H1 (cell line): ENCODE measurements at regions not wholly inside any gene's neighbourhood (a gene's known extent, or its start where the extent isn't known, plus 50 kb on each side); places are given as distances from the start of the nearest gene placed in this dataset.

Experiments
- BACH1 ChIP-seq: IDR thresholded peaks from 2 replicates; pipeline ENCODE4 v1.6.1; 2012; ENCODE audit warnings: low read length, improper control_type of control experiment
- CHD1 ChIP-seq: IDR thresholded peaks from 2 replicates; pipeline ENCODE4 v1.6.1; 2012; ENCODE audit warnings: low read depth, low read length, improper control_type of control experiment
- FOSL1 ChIP-seq: IDR thresholded peaks from 2 replicates; pipeline ENCODE4 v1.6.1; 2011; ENCODE audit warnings: mild to moderate bottlenecking, low read depth, low read length, moderate library complexity; ENCODE audit not compliant: insufficient read depth
- GABPA ChIP-seq: IDR thresholded peaks from 2 replicates; pipeline ENCODE4 v1.6.1; 2011; ENCODE audit warnings: mild to moderate bottlenecking, low read length, moderate library complexity, borderline replicate concordance; ENCODE audit not compliant: insufficient read depth
- HDAC6 ChIP-seq: IDR thresholded peaks from one replicate; pipeline ENCODE4 v1.7.1; 2012; ENCODE audit warnings: low read depth, mild to moderate bottlenecking, inconsistent platforms, low read length, moderate library complexity
- KDM4A ChIP-seq: IDR thresholded peaks from one replicate; pipeline ENCODE4 v1.7.1; 2012; ENCODE audit warnings: low read depth, mild to moderate bottlenecking, moderate library complexity, low read length, inconsistent platforms; ENCODE audit not compliant: severe bottlenecking
- RAD21 ChIP-seq, 2 experiments: IDR thresholded peaks in 1 of 2; conservative IDR thresholded peaks in 1 of 2; 2 replicates each; pipeline ENCODE4 v1.6.1; 2011; ENCODE audit warnings: low read depth in 2 of 2, low read length in 2 of 2, improper control_type of control experiment in 1 of 2, inconsistent platforms in 1 of 2, mild to moderate bottlenecking in 1 of 2, moderate library complexity in 1 of 2
- RBBP5 ChIP-seq: IDR thresholded peaks from 2 replicates; pipeline ENCODE4 v1.7.1; 2012; ENCODE audit warnings: low read depth, mild to moderate bottlenecking, inconsistent platforms, low read length, moderate library complexity, borderline replicate concordance
- RFX5 ChIP-seq: IDR thresholded peaks from 2 replicates; pipeline ENCODE4 v1.6.1; 2011; ENCODE audit warnings: low read depth, low read length, improper control_type of control experiment, borderline replicate concordance
- SAP30 ChIP-seq: fragments of 300-600 bp; sonication (generic); IDR thresholded peaks from 2 replicates; pipeline ENCODE4 v1.7.1; 2012; ENCODE audit warnings: low read length, moderate library complexity, mild to moderate bottlenecking, inconsistent platforms; ENCODE audit not compliant: insufficient read depth, insufficient replicate concordance
- SIRT6 ChIP-seq: IDR thresholded peaks from one replicate; pipeline ENCODE4 v1.7.1; 2012; ENCODE audit warnings: low read length, inconsistent platforms
- SIX5 ChIP-seq: IDR thresholded peaks from 2 replicates; pipeline ENCODE4 v1.6.1; 2011; ENCODE audit warnings: mild to moderate bottlenecking, low read depth, low read length
- TAF1 ChIP-seq: IDR thresholded peaks from 2 replicates; pipeline ENCODE4 v1.6.1; 2011; ENCODE audit warnings: mild to moderate bottlenecking, low read depth, low read length
- TCF12 ChIP-seq: IDR thresholded peaks from 2 replicates; pipeline ENCODE4 v1.6.1; 2011; ENCODE audit warnings: low read depth, mild to moderate bottlenecking, low read length

GRCh38 chr4:41873380-41874295 lies 61.6 kb upstream of the TMEM33 start (continued):
- TF ChIP-seq CHD1 (no peak), FOSL1 (no peak), SIRT6 (no peak), KDM4A (peak; percentile 79), HDAC6 (no peak), SAP30 (no peak), GABPA (no peak), RBBP5 (0 out of 2 replicates have a peak, but pooled peaks have one; percentile 36), TCF12 (no peak), BACH1 (no peak), TAF1 (no peak), SIX5 (no peak), RAD21 (IDR thresholded peaks at IDR 0.05 in 1 of 2, conservative IDR thresholded peaks at IDR 0.05 in 1 of 2; ENCODE audit: low read depth in 2 of 2, low read length in 2 of 2) (no peak), RFX5 (no peak)
